A673 (cell line): ENCODE measurements at regions not wholly inside any gene's neighbourhood (a gene's known extent, or its start where the extent isn't known, plus 50 kb on each side); places are given as distances from the start of the nearest gene placed in this dataset.

Experiments used
- CTCF ChIP-seq: fragments of 300-800, 200-600 bp; sonication (generic); conservative IDR thresholded peaks from 2 replicates; pipeline ENCODE4 v1.5.1; 2017; ENCODE audit warnings: low read depth, mild to moderate bottlenecking, antibody characterized with exemption, low read length, moderate library complexity, mixed read lengths
- EZH2 ChIP-seq: fragments of 200-600 bp; sonication (generic); IDR thresholded peaks from 2 replicates; pipeline ENCODE4 v1.6.1; 2017; ENCODE audit warnings: borderline replicate concordance, low read depth, mild to moderate bottlenecking, mixed read lengths, antibody characterized with exemption, low read length; ENCODE audit not compliant: poor library complexity, severe bottlenecking

GRCh38 chr12:126974779-126975178 lies 1292.2 kb upstream of the TMEM132C start:
- TF ChIP-seq CTCF = no peak
- no peak for TF ChIP-seq EZH2
